B cell (primary cell): ENCODE measurements at regions not wholly inside any gene's neighbourhood (a gene's known extent, or its start where the extent isn't known, plus 50 kb on each side); places are given as distances from the start of the nearest gene placed in this dataset.

Experiments
- EZH2 ChIP-seq: IDR thresholded peaks from 2 replicates; pipeline ENCODE4 v1.6.1; 2012; ENCODE audit warnings: borderline replicate concordance, low read depth, mild to moderate bottlenecking, moderate library complexity, low read length; ENCODE audit not compliant: insufficient read depth, poor library complexity, severe bottlenecking
- TF ChIP-seq, protein P1 (sequence below): fragments of 200-600 bp; IDR thresholded peaks from one replicate; pipeline ENCODE4 v1.8.0; 2022; ENCODE audit warnings: antibody characterized with exemption, mild to moderate bottlenecking

DNA sequence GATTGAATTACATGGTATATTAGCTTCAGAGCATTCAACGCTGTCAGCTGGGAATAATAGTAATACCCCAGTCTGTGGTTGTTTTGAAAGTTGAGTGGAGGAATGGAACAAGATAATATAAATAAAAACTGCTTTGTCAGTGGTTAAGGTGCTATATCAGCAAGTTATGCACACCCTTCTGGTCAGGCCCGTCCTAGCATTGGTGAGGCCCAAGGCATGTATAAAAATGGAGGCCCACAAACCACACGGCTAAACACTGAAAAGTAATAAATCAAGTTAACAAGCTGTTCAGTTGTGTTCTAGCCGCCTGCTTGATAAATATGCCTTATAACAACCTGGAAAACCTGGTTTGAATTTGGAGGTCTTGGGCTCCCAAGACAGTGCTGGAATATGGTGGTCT, 77.4 kb downstream of the PSMG1 start:
- TF ChIP-seq, protein P1, sequence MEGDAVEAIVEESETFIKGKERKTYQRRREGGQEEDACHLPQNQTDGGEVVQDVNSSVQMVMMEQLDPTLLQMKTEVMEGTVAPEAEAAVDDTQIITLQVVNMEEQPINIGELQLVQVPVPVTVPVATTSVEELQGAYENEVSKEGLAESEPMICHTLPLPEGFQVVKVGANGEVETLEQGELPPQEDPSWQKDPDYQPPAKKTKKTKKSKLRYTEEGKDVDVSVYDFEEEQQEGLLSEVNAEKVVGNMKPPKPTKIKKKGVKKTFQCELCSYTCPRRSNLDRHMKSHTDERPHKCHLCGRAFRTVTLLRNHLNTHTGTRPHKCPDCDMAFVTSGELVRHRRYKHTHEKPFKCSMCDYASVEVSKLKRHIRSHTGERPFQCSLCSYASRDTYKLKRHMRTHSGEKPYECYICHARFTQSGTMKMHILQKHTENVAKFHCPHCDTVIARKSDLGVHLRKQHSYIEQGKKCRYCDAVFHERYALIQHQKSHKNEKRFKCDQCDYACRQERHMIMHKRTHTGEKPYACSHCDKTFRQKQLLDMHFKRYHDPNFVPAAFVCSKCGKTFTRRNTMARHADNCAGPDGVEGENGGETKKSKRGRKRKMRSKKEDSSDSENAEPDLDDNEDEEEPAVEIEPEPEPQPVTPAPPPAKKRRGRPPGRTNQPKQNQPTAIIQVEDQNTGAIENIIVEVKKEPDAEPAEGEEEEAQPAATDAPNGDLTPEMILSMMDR = no peak
- TF ChIP-seq EZH2 = no peak
